K562 (cell line): ENCODE measurements at regions not wholly inside any gene's neighbourhood (a gene's known extent, or its start where the extent isn't known, plus 50 kb on each side); places are given as distances from the start of the nearest gene placed in this dataset.

Experiments
- ATF7 ChIP-seq: fragments of 450-650 bp; IDR thresholded peaks from 2 replicates; pipeline ENCODE4 v1.7.1; 2014; ENCODE audit warnings: mild to moderate bottlenecking, moderate library complexity
- CTCF ChIP-seq, 3 experiments: IDR thresholded peaks in 2 of 3; conservative IDR thresholded peaks in 1 of 3; 2 replicates each; pipeline ENCODE4 v1.5.1; 2011 to 2012; ENCODE audit warnings: low read length in 3 of 3, mild to moderate bottlenecking in 3 of 3, control low read depth in 2 of 3, improper control_type of control experiment in 1 of 3, inconsistent platforms in 1 of 3, low read depth in 1 of 3, mixed read lengths in 1 of 3, moderate library complexity in 1 of 3; ENCODE audit not compliant: insufficient read depth in 2 of 3
- EZH2 ChIP-seq: IDR thresholded peaks from 2 replicates; pipeline ENCODE4 v1.6.1; 2012; ENCODE audit warnings: low read depth, mild to moderate bottlenecking, inconsistent platforms, low read length, borderline replicate concordance
- POLR2A ChIP-seq: fragments of 450-650 bp; conservative IDR thresholded peaks from 2 replicates; pipeline ENCODE4 v1.6.1; 2016
- ZNF316 ChIP-seq: fragments of 450-650 bp; IDR thresholded peaks from 2 replicates; pipeline ENCODE4 v1.6.1; 2016

GRCh38 chr4:180799798-180800197, 1443.4 kb upstream of the TENM3 start:
- TF ChIP-seq ATF7, result no peak
- TF ChIP-seq CTCF (IDR thresholded peaks at IDR 0.05 in 2 of 3, conservative IDR thresholded peaks at IDR 0.05 in 1 of 3; ENCODE audit: insufficient read depth in 2 of 3, low read depth in 1 of 3, low read length in 3 of 3), result no peak
- no peak for TF ChIP-seq EZH2
- TF ChIP-seq ZNF316, result no peak
- TF ChIP-seq POLR2A, result no peak
